CMK (cell line): ENCODE measurements at regions not wholly inside any gene's neighbourhood (a gene's known extent, or its start where the extent isn't known, plus 50 kb on each side); places are given as distances from the start of the nearest gene placed in this dataset.

Source experiments
- DNase-seq: peaks from one replicate; pipeline ENCODE4 v3.0.0-alpha.2; 2010; ENCODE audit warnings: low read depth

DNA sequence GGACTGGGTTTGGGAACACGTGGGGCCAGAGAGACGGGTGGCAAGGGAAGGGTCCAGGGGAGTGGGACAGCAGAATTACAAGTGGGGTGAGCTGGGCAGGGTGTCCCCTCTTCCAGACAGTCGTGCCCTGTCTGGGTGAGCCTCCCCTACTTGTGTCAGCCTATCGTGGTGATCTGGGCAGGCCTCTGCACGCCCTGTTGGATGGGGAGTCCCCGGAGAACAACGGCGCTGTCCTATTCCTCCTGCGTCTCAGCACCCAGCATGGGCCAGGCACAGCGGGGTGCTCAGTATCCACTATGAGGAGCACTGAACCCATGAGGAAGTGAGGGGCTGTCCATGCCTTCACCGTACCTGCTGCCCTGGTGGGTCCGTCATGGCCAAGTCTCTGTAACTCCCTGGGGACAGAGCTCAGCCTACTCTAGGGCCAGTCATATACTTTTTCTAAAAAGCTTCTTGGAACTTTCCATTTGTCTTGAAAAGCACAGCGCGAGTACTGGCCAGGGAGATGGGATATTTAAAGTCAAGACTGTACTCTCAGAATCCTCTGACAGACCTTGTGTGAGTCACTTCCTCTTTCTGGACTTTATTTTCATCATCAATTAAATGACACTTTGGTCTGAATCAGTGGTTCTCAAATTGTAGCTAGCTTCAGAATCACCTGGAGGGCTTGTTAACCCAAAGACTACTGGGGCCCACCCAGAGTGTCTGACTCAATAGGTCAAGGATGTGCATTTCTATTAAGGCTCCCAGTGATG is 81.7 kb upstream of the NECTIN1 start:
- DNase-seq, result no peak

DNA sequence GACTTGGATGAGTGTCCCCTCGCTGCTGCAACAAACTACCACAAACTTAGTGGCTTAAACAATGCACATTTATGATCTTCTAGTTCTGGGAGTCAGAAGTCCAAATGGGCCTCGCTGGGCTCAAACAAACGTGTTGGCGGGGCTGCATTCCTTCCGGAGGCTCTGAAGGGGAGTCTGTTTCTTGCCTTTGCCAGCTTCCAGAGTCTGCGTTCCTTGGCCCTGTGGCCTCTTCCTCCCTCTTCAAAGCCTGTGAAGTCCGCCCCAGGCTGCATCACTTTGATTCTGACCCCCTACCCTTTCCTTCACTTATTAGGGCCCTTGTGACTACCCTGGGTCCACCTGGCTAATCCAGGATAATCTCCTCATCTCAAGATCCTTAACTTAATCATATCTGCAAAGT is 80.3 kb upstream of the NECTIN1 start:
- no peak for DNase-seq

DNA sequence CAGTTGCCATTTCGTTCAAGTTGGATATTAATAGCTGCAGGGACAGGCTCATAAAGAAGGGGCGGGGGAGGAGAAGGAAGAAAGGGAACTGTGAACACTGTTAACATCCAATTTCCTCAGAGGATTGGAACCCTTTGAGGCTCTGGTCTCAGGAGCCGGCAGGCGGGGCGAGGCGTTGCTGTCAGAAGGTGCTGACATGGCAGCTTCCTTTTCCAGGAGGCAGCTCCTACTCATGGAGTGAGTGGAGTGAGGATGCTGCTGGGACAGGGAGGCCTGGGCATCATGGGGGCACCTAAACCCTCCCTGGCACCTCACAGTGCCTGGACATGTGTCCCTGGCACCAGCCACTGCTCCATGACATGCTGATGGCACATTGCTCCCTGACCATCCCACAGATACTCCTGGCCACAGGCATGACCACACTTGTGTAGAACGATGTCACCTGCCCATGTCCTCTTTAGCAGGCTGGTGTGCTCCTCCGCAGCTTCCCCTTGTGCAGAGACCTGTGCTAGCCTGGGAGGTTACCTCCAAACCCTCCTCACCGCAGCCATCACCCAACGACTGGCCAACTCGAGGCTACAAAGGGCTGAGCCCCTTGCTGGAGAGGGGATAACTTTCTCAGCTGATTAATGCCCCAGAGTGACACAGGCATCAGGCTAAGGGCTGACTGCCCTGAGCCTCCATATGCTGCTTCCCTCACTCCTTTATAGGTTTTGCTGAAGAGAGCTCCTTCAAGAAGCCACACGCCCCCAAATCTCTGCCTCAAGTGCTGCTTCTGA is 79.6 kb upstream of the NECTIN1 start:
- DNase-seq, result no peak

DNA sequence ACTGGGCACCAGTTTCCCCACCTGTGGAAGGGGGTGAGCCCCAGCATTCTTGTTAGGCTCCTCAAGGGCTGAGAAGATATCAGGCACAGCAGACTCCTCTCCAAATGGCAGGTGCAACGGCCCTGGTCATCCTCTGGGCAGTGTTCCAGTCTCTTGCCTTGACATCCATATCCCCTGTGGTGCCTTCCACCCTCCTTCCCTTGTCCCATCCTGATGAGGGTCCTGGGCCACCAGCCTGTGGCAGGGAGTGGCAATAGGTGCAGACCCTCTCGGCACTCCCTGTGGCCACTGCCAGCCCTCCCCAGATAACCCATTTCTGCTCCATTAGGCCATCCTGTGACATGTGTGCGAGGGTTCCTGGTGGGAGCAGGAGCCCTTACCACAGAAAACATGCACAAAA is 78.8 kb upstream of the NECTIN1 start:
- DNase-seq, result no peak

DNA sequence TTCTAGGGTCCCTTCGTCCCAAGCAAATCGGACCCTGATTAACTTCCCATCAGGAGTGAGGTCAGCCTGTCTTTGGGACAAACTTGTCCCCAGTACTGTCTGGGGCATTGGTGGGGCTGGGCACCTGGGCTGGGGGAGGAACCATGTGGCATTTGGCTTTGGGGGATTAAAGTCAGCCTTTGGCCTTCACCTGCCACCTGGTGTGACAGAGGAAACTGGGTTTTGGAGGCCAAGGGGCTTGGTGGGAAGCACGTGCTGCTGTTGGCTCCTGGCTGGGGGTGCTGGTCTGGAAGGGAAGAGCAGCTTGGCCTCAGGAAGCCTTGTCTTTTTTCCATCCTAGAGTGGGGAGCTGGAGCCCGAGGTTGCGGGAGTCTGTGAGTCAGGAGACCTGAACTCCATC is 78.4 kb upstream of the NECTIN1 start:
- DNase-seq, result no peak

DNA sequence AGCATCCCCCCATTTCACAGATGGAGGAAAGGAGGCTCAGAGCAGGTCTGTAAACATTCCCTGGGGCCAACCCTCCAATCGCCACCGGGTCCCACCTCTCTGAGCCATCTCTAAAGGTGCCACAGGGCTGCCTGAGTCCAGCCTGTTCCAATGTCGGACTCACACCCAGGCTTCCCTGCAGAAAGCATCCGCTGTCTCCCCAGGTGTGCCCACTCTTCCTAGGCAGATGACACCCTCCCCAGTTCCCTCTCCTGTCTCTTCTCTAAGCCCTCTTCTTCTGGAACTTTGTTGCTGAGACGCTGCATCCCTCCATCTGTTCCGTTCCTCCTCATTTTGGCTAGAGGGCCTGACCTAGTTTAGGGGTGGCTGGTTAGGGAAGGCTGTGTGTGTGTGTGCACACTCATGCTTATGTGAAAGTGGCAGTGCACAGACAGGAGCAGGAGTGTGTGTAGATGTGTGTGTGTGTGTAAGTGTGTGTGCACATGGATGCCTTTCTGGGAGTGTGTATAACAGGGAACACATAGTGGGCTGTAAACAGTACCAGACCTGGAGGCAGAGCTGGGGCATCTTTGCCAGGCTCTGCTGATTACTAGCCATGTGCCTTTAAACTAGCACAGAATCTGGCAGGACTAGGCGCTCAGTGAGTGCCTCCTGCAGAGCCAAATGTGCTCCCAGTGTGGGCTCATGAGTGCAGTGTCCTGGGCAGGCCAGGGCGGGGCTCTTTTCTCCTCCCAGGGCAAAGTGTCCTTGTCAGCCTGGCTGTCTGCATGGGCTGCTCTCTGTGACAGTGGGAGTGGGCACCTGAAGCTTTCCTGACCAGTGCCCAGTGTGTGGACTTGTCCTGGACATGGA is 77.3 kb upstream of the NECTIN1 start:
- no peak for DNase-seq

DNA sequence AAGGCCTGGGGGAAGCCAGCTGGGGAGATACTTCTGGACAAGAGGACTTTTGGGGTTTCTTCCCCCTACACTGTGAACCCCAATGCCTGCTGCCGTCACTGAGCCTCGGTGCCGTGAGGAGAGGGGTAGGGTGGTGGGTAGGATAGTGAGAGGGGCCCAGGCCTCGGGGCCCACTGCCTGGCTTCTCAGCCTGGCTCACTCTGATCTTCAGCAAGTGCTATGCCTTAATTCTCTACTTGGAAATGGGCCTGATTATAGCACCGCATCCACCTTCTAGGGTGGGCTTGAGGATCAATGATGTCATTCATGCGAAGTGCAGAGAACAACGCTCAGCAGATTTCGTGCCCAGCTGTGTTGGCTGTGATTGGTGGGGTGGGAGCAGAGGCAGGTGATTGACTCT is 76.7 kb upstream of the NECTIN1 start:
- DNase-seq, result no peak

DNA sequence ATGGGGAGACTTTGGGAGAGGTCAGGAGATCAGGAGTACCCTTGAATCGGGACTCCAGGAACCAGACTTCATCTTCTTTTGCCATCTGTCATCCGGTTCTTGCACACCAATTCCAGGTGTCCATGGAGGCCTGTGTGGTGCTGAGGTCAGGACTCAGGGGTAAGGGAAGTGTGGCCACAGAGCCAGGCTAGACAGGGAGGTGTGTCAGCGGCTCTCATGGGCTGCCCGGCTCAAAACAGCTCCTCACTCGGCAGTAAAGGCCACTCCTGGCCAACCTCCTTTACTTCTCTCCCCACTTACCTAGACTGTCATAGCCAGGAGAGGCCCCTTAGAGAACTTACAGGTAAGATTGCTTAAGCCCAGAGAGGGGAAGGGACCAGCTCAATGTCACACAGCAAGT is 75.7 kb upstream of the NECTIN1 start:
- no peak for DNase-seq

DNA sequence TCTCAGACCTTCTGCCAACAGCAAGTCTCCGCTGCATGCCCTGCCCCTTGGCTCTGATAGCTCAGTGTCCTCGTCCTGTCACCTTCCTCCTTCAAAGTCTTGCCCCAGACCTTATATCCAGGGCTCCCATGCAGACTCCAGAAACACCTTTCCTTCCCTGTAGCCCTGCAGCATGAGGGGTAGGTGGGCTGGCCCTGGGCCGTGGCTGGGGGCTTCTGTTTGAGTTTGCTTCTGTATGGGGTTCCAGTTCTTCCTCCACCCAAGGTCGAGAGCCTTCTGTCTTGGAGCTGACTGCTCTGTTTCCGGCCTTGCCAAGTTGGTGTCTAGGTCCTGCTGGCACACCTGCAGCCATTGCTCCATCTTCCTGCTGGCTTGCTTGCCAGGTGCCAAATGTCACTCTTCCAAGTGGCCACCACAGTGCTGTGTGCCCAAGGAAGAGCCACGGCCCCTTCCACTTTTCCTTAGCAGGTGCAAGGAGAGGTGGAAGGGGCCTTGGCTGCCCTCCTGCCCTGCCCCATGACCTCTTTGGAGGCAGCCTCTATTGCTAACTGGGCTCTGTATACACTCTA is 74.8 kb upstream of the NECTIN1 start:
- DNase-seq, result no peak

DNA sequence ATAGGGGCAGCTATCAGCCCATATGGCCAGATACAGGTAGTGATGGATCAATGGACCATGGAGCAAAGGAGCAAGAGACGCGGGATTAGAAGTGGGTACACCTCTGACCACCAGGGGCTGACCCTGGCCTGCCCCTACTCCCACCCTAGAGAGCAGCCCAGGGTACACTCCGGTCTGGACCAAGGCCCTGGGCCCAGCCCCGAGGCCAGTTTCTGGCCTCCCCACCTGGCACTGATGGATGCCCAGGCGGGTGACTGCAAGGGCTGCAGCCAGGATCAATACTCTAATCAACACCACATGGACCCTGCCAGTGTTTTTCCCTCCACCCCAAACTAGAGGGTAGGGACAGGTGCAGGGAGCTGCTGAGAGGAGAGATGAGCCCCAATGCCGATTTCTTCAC is 74.1 kb upstream of the NECTIN1 start:
- no peak for DNase-seq

DNA sequence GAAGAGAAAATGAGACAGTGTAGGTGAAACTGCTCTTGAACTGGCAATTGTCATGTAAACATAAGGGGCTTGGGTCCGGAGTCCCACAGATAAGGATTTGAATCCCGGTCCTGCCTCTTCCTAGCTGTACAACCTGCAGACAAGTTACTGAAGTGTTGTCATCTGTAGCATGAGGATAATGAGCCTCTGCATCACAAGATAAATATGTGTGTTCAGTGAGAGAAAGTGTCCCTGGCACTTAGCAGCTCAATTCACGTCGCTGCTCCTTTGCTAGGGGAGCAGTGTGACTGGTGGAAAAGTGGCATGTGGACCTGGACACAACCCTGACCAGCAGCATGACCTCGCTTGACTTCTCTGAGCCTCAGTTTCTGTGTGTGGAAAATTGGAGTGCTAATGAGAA is 73.7 kb upstream of the NECTIN1 start:
- no peak for DNase-seq

DNA sequence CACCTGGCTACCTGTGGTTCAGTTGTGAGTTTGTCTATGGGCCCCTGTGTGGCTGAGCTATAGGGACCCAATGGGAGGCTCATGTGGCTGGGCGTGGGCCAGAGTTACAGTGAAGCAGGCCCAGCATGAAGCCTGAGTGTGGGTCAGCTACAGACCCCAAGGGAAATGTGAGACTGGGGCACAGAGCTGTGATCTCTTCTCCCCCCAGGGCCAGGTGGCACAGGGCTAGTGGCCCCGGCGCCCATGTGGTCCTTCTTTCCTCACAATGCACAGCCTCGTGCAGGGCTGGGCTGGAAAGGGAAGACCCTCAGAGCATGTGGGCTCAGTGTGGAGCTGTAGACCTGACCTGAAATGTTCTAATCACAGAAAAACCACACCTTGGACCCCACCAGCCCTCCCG is 71.6 kb upstream of the NECTIN1 start:
- DNase-seq, result no peak

DNA sequence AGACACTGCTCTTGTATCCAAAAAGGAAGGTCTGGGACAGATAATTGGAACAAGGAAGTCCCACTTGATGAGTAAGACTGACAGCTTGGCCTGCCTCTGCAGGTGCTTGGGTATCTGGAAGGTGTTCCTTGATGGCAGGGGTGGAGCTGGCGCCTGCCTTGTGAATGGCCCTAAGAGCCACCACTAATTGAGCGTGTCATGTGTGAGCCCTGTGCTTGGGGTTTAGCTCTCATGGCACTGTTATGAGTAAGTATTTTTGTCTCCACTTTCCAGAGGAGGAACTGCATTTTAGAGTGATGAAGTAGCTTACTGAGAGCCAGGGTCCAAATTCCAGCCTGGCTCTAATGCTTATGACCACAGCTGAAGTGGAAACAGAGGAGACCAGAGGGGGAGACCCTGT is 71.2 kb upstream of the NECTIN1 start:
- DNase-seq, result no peak

DNA sequence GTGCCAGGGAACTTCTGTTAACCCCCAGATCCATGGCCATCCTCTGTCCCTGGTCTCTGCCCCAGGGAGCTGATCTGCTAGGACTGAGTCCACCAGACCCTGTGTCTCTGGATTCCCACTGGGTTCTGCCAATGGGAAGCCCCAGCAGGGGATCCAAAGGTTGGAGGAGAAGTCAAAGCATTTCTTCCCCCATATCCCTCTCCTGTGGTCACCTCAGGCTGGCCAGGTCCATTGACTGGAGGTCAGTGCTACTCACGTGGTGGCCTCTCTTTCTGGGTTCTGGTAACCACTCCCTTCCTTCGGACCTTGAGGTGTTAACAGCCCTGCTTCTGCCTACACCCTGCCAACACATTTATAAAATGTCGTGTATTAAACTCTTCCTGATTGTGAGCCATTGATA is 69.7 kb upstream of the NECTIN1 start:
- no peak for DNase-seq

DNA sequence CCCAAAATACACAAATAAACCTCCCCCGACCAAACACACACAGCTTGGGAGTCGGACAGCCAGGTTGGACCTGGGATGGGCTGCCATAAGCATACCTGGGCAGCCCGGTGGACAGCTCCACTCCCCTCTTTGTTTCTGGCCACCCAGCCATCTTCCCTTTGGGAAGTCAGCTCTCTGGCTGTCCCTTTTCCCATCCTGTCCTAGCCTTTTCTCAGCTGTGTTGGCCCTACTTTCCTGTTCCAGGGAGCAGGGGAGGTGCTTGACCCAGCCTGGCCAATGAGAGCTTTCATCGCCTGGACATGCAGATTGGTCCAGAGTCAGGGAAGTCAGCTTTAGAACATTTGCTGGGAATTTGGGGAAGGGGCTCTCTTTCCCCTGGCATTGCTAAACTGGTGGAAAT is 68.7 kb upstream of the NECTIN1 start:
- DNase-seq, result no peak

DNA sequence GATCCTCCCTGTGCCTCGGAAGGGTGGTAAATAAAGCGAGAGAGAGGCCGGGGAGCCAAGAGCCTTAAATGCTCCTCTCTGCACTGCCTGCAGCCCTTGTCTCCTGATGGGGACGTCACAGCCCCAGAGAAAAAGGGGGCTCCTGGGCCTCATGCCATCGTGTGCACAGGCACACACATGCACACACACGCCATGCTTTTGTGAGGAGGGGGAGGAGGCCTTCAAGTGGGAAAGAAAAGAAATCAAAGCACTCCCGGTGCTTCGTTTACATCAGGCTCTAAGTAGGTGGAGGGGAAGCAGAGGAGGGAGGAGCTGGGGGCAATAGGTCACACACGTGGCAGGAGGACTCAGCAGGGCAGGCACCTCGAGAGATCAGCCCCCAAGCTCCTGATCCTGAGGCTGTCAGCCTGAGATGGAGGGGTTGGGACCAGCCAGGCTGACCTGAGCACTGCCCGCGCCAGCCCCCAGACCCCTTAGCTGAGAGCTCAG is 68.2 kb upstream of the NECTIN1 start:
- DNase-seq, result no peak

DNA sequence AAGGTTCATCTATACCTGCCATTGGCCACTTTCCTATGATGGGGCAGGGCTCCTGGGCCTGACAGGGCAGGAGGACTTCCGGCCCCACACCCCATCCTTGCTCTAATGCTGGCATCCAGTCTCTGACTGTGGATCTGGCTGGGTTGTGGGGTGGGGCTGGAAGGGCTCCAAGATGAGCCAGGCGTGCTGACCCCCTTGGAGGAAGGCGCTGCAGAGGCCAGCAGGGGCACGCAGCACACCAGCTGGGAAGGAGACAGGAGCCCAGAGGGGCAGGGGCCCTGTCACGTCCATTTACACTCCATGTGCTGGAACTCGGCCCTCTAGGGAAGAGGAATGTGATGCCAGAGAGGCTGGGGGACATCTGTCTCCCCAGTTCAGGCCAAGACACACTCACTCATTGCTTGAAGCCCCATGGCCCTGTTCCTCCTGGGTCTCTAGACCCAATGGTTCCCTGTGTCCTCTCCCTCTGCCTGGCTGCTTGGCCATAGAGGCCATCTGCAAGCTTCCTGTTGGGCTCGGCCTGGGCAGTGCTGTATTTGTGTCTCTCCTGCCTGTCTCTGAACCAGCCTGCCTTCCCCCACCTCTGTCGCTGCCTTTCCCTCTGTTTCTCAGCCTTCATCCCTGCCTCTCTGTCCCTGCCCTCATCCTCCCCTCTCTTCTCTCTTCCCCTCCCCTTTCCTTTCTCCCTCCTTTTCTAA is 67.5 kb upstream of the NECTIN1 start:
- no peak for DNase-seq

DNA sequence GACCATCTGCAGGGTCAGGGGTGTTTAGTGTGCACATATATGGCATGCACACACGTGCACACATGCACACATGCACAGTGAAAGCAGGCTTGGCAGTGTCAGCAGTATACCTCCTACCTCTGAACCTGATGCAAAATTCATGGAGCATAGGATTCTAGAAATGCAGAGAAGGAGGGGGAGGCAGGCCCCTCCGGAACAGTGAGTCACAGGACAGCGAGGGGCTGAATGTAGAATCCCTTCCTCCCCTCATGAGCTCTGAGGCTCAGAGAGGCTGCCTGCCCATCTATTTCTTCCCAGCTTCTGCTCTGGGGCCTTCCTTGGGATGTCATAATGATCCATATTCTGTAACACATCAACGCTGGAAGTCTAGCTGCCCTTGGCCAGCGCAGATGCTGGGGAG is 66.7 kb upstream of the NECTIN1 start:
- DNase-seq, result no peak

DNA sequence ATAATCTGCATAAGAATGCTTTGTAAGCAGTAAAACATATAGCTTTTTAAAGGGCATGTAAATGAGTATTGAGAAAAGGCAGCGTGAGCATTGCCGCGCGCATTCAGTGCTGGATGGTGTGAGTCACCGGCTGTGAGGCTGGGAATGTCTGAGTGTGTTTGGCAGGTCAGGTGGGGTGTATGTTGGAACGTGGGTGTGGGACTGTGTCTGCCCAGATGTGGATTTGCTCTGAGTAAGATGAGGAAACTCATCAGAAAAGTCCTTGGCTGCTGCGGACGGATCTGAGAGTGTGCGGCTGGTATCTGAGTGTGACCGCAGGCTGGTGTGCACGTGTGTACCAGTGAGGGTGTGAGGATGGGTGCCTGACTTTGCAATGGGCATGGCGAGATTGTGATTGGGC is 66.2 kb upstream of the NECTIN1 start:
- DNase-seq, result no peak

DNA sequence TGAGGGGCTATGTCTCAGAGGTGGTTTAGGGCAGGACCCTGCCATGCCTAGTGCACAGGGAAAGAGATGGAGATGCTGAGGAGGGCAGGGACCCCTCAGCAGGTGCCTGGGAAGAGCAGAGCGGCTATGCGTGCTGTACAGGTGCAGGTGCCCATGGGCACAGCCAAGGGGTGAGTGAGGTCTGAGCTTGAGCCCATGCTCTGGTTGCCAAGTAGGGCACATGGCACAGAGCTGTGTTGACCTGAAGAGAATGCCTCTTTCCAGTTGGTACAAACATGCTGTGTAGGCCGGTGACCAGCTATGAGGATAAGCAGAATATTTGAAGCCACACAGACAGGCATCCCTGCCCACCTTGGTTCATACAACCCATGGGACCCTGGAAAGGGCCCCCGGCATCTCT is 65.8 kb upstream of the NECTIN1 start:
- DNase-seq, result no peak

DNA sequence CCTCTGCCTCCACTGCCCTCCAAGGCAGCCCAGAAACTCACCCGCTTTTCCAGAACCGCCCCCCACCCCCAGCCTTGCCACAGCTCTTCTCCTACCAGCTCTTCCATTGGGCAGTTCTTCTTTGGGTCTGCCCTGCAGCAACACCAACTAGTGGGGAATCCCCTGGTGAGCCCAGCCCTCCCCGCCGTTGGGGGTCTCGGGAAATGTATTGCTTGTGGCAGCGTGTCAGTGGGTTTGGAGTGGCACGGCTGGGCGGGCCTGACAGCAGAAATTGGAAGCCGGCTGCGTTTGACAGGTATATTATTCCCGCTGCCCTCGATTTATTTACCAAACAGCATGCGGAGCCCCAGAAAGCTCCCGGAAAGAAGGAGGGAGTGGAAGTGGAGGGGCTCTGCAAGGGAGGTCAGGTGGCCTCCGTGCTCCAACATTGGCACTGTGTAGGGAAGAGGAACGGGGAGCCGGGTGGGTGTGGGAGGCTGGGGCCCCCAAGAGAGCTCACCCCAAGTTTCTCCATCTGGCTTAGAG is 65.2 kb upstream of the NECTIN1 start:
- DNase-seq, result no peak
